Suprapubic skin (tissue), 4 donors: ENCODE measurements at regions not wholly inside any gene's neighbourhood (a gene's known extent, or its start where the extent isn't known, plus 50 kb on each side); places are given as distances from the start of the nearest gene placed in this dataset.

Source experiments
- DNase-seq, 2 donors: peaks; one replicate each; pipeline ENCODE4 v3.0.0-alpha.2; 2019; ENCODE audit warnings: low spot score in 2 of 2
- H3K27ac ChIP-seq: fragments of 200-600 bp; sonication (generic); one replicate; pipeline ENCODE4 v1.5.1; 2019
- H3K27me3 ChIP-seq: fragments of 200-600 bp; sonication (generic); one replicate; pipeline ENCODE4 v1.5.1; 2019
- H3K36me3 ChIP-seq: fragments of 200-600 bp; sonication (generic); one replicate; pipeline ENCODE4 v1.5.1; 2019
- H3K4me1 ChIP-seq: fragments of 200-600 bp; sonication (generic); one replicate; pipeline ENCODE4 v1.5.1; 2019
- H3K4me3 ChIP-seq: fragments of 200-600 bp; sonication (generic); one replicate; pipeline ENCODE4 v1.5.1; 2019; ENCODE audit warnings: mild to moderate bottlenecking
- H3K9me3 ChIP-seq: fragments of 200-600 bp; sonication (generic); one replicate; pipeline ENCODE4 v1.5.1; 2019
- CTCF ChIP-seq, 2 donors: fragments of 200-600 bp in 1 of 2; fragments of 450-650 bp in 1 of 2; sonication (generic) in 1 of 2; IDR thresholded peaks; one replicate each; pipeline ENCODE4 v1.5.1; 2016 to 2019; ENCODE audit warnings: antibody characterized with exemption in 2 of 2, mild to moderate bottlenecking in 1 of 2, moderate library complexity in 1 of 2
- EP300 ChIP-seq: sonication (generic); formaldehyde crosslinking; IDR thresholded peaks from one replicate; pipeline ENCODE4 v1.6.1; 2017; ENCODE audit warnings: antibody characterized with exemption
- POLR2A ChIP-seq, 2 donors: fragments of 450-650 bp; IDR thresholded peaks; one replicate each; pipeline ENCODE4 v1.6.1; 2017; ENCODE audit warnings: antibody characterized with exemption in 2 of 2, mild to moderate bottlenecking in 2 of 2, moderate library complexity in 2 of 2
- POLR2AphosphoS5 ChIP-seq, 3 donors: sonication (generic); formaldehyde crosslinking; IDR thresholded peaks; one replicate each; pipeline ENCODE4 v1.6.1; 2017; ENCODE audit warnings: antibody characterized with exemption in 3 of 3
- WGBS: methylation state at CpG from one replicate; pipeline ENCODE4 v1.1.5; 2018; 5-methylcytosine and 5-hydroxymethylcytosine counted together

- WGBS, result 97% methylated on average over 2 of the region's 2 CpGs
These were observed 655.0 kb downstream of the POM121L12 start for GRCh38 chr7:53690411-53690810.

GRCh38 chr7:53697913-53698312 is 662.5 kb downstream of the POM121L12 start:
- Histone ChIP-seq H3K36me3 (no peaks in the 10 kb centered on the region), H3K4me1 (no peaks in the 10 kb centered on the region), H3K4me3 (no peak overlapping the region), H3K27ac (no peak overlapping the region), H3K9me3 (no peaks in the 10 kb centered on the region), H3K27me3 (no peaks in the 10 kb centered on the region)
- DNase-seq, result no peak
- WGBS, result 28% methylated on average over 1 of the region's 1 CpG
- TF ChIP-seq POLR2A (IDR thresholded peaks at IDR 0.05) (no peak), EP300 (no peak), POLR2AphosphoS5 (IDR thresholded peaks at IDR 0.05) (no peak), CTCF (IDR thresholded peaks at IDR 0.05) (no peak)

More at GRCh38 chr7:53690411-53690810, 655.0 kb downstream of the POM121L12 start:
- no peaks in the 10 kb centered on the region for H3K9me3 ChIP-seq
- DNase-seq, result no peak
- H3K27me3 ChIP-seq, result no peaks in the 10 kb centered on the region
- TF ChIP-seq POLR2AphosphoS5 (IDR thresholded peaks at IDR 0.05) (no peak), EP300 (no peak), POLR2A (IDR thresholded peaks at IDR 0.05) (no peak), CTCF (IDR thresholded peaks at IDR 0.05) (no peak)
- no peaks in the 10 kb centered on the region for H3K36me3 ChIP-seq
- no peak overlapping the region for H3K27ac ChIP-seq
- no peak overlapping the region for H3K4me3 ChIP-seq
- H3K4me1 ChIP-seq, result no peaks in the 10 kb centered on the region

GRCh38 chr7:53699215-53699837 is 663.9 kb downstream of the POM121L12 start:
- Histone ChIP-seq H3K27ac (no peak overlapping the region), H3K36me3 (no peaks in the 10 kb centered on the region), H3K4me1 (no peaks in the 10 kb centered on the region), H3K9me3 (no peaks in the 10 kb centered on the region), H3K27me3 (no peaks in the 10 kb centered on the region), H3K4me3 (no peak overlapping the region)
- no peak for DNase-seq
- WGBS, result 90% methylated on average over 5 of the region's 5 CpGs
- no peak for TF ChIP-seq CTCF (IDR thresholded peaks at IDR 0.05)
- TF ChIP-seq POLR2AphosphoS5 (IDR thresholded peaks at IDR 0.05), result no peak
- TF ChIP-seq POLR2A (IDR thresholded peaks at IDR 0.05), result no peak
- TF ChIP-seq EP300, result no peak

GRCh38 chr7:53719122-53719521 is 683.7 kb downstream of the POM121L12 start:
- no peak for DNase-seq
- no peak for TF ChIP-seq POLR2A (IDR thresholded peaks at IDR 0.05)
- no peak for TF ChIP-seq EP300
- TF ChIP-seq CTCF (IDR thresholded peaks at IDR 0.05), result no peak
- TF ChIP-seq POLR2AphosphoS5 (IDR thresholded peaks at IDR 0.05), result no peak
- Histone ChIP-seq H3K9me3 (peaks cover 2% of the 10 kb centered on the region), H3K27ac (no peak overlapping the region), H3K36me3 (no peaks in the 10 kb centered on the region), H3K4me1 (no peaks in the 10 kb centered on the region), H3K27me3 (no peaks in the 10 kb centered on the region), H3K4me3 (no peak overlapping the region)
- 92% methylated on average over 3 of the region's 3 CpGs for WGBS

GRCh38 chr7:53740971-53741370 is 705.5 kb downstream of the POM121L12 start:
- no peaks in the 10 kb centered on the region for H3K27me3 ChIP-seq
- H3K27ac ChIP-seq, result no peak overlapping the region
- TF ChIP-seq POLR2A (IDR thresholded peaks at IDR 0.05), result no peak
- no peak for TF ChIP-seq CTCF (IDR thresholded peaks at IDR 0.05)
- no peak for TF ChIP-seq POLR2AphosphoS5 (IDR thresholded peaks at IDR 0.05)
- TF ChIP-seq EP300, result no peak
- DNase-seq, result no peak
- H3K4me3 ChIP-seq, result no peak overlapping the region
- no peaks in the 10 kb centered on the region for H3K36me3 ChIP-seq
- H3K9me3 ChIP-seq, result no peaks in the 10 kb centered on the region
- 92% methylated on average over 6 of the region's 6 CpGs for WGBS
- H3K4me1 ChIP-seq, result no peaks in the 10 kb centered on the region
